ENCODE measurements at regions not wholly inside any gene's neighbourhood (a gene's known extent, or its start where the extent isn't known, plus 50 kb on each side); places are given as distances from the start of the nearest gene placed in this dataset.
"Not testable (repeated sequence)": the region's sequence is repeated elsewhere in the genome, so short reads cannot be mapped to it uniquely, and the experiment has no call there.

DNA sequence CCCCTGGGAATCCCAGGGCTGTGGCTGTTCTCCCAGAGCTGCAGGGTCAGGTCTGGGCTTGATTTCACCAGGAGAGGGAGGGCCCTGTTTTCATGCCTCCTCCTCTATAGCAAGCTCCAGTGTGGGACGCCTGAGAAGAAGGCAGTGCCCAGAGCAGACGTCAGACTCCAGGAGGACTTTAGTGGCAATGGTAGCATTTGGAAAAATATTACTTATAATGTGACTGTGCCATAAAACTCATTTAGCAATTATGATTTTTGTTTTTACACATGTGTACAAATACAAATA is 830.2 kb downstream of the TMEM121 start:
- TF ChIP-seq, protein P1, sequence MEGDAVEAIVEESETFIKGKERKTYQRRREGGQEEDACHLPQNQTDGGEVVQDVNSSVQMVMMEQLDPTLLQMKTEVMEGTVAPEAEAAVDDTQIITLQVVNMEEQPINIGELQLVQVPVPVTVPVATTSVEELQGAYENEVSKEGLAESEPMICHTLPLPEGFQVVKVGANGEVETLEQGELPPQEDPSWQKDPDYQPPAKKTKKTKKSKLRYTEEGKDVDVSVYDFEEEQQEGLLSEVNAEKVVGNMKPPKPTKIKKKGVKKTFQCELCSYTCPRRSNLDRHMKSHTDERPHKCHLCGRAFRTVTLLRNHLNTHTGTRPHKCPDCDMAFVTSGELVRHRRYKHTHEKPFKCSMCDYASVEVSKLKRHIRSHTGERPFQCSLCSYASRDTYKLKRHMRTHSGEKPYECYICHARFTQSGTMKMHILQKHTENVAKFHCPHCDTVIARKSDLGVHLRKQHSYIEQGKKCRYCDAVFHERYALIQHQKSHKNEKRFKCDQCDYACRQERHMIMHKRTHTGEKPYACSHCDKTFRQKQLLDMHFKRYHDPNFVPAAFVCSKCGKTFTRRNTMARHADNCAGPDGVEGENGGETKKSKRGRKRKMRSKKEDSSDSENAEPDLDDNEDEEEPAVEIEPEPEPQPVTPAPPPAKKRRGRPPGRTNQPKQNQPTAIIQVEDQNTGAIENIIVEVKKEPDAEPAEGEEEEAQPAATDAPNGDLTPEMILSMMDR (conservative IDR thresholded peaks at IDR 0.05 in 1 of 2, IDR thresholded peaks at IDR 0.05 in 1 of 2; ENCODE audit: low read depth in 1 of 2, low read length in 2 of 2): not testable (repeated sequence)
- TF ChIP-seq EZH2 (IDR thresholded peaks at IDR 0.05; ENCODE audit: low read length, missing control alignments): not testable (repeated sequence)
